IMR-90 (cell line): ENCODE measurements at regions not wholly inside any gene's neighbourhood (a gene's known extent, or its start where the extent isn't known, plus 50 kb on each side); places are given as distances from the start of the nearest gene placed in this dataset. TPM values are rescaled to one million over a fixed set of nuclear protein-coding genes. Genes with fewer than 3 reads are reported as not detected.

Experiments
- ATAC-seq: fragments of 200-7000 bp; cut with Tn5 transposase; 2 replicates; pipeline ENCODE4 v1.9.1; 2020; ENCODE audit warnings: low read depth, mild to moderate bottlenecking, moderate library complexity
- BruUV-seq: library from RNA; stranded (reverse); fragments of 400-500 nt; replicated peaks from 2 replicates; lab custom pipeline; 2021; lab: Mats Ljungman, UMichigan
- CTCF ChIA-PET: fragments of 300-600 bp; formaldehyde crosslinking; extraction: SDS; loops from one replicate; lab custom pipeline; 2021; ENCODE audit warnings: antibody characterized with exemption; lab: Yijun Ruan, JAX
- POLR2A ChIA-PET: fragments of 300-600 bp; sonication (Branson Sonifier 250); formaldehyde crosslinking; loops from one replicate; lab custom pipeline; 2022; ENCODE audit warnings: antibody characterized with exemption; ENCODE audit not compliant: unreplicated experiment; lab: Charles Lee
- DNase-seq: peaks from one replicate; pipeline ENCODE4 v3.0.0; 2013
- H2AFZ ChIP-seq: replicated peaks from 2 replicates; pipeline ENCODE3; 2013; ENCODE audit warnings: low read length, mild to moderate bottlenecking; ENCODE audit not compliant: poor library complexity
- H2AK5ac ChIP-seq: 2 replicates; pipeline ENCODE4 v1.6.1; 2013; ENCODE audit warnings: low read depth, low read length, inconsistent platforms
- H2AK9ac ChIP-seq: replicated peaks from 2 replicates; pipeline ENCODE3; 2013; ENCODE audit warnings: mild to moderate bottlenecking, low read depth, low read length, moderate library complexity; ENCODE audit not compliant: poor library complexity
- H2BK120ac ChIP-seq: 2 replicates; pipeline ENCODE4 v1.6.1; 2013; ENCODE audit warnings: low read depth, low read length, inconsistent platforms
- H2BK15ac ChIP-seq: 3 replicates; pipeline ENCODE4 v1.6.1; 2013; ENCODE audit warnings: low read depth, low read length, inconsistent platforms
- H2BK20ac ChIP-seq: 2 replicates; pipeline ENCODE4 v1.6.1; 2013; ENCODE audit warnings: low read depth, mild to moderate bottlenecking, inconsistent platforms, low read length, moderate library complexity
- H2BK5ac ChIP-seq: 2 replicates; pipeline ENCODE4 v1.6.1; 2013; ENCODE audit warnings: mild to moderate bottlenecking, low read depth, low read length, inconsistent platforms; ENCODE audit not compliant: poor library complexity, severe bottlenecking
- H3K14ac ChIP-seq: replicated peaks from 2 replicates; pipeline ENCODE4 v1.6.1; 2013; ENCODE audit warnings: low read depth, low read length, inconsistent platforms
- H3K18ac ChIP-seq: 2 replicates; pipeline ENCODE4 v1.6.1; 2013; ENCODE audit warnings: low read depth, low read length, control low read depth
- H3K23ac ChIP-seq: 2 replicates; pipeline ENCODE4 v1.6.1; 2013; ENCODE audit warnings: low read depth, low read length, inconsistent platforms
- H3K27ac ChIP-seq: 2 replicates; pipeline ENCODE4 v1.5.1; 2013; ENCODE audit warnings: mild to moderate bottlenecking, control low read depth, low read length; ENCODE audit not compliant: insufficient read depth
- H3K27me3 ChIP-seq: 2 replicates; pipeline ENCODE4 v1.6.1; 2013; ENCODE audit warnings: low read length; ENCODE audit not compliant: control insufficient read depth, insufficient read depth
- H3K36me3 ChIP-seq: 2 replicates; pipeline ENCODE4 v1.6.1; 2013; ENCODE audit warnings: low read length, mixed read lengths; ENCODE audit not compliant: control insufficient read depth, insufficient read depth
- H3K4ac ChIP-seq: 2 replicates; pipeline ENCODE4 v1.6.1; 2013; ENCODE audit warnings: low read depth, low read length, inconsistent platforms
- H3K4me1 ChIP-seq: 2 replicates; pipeline ENCODE4 v1.6.1; 2013; ENCODE audit warnings: low read length, mixed read lengths; ENCODE audit not compliant: control insufficient read depth, insufficient read depth
- H3K4me2 ChIP-seq: 2 replicates; pipeline ENCODE4 v1.6.1; 2013; ENCODE audit warnings: low read depth, mild to moderate bottlenecking, control low read depth, low read length, moderate library complexity
- H3K4me3 ChIP-seq: 2 replicates; pipeline ENCODE4 v1.5.1; 2013; ENCODE audit warnings: low read depth, mild to moderate bottlenecking, control low read depth, low read length, moderate library complexity; ENCODE audit not compliant: insufficient read depth
- H3K56ac ChIP-seq: 2 replicates; pipeline ENCODE4 v1.6.1; 2013; ENCODE audit warnings: low read length, inconsistent platforms; ENCODE audit not compliant: insufficient read depth; ENCODE audit errors: extremely low read depth
- H3K79me1 ChIP-seq, 2 experiments: 2 replicates each; pipeline ENCODE4 v1.6.1; 2013; ENCODE audit warnings: low read length in 2 of 2, inconsistent platforms in 1 of 2, low read depth in 1 of 2
- H3K9ac ChIP-seq: 2 replicates; pipeline ENCODE4 v1.6.1; 2013; ENCODE audit warnings: low read depth, low read length, control low read depth
- H3K9me1 ChIP-seq: 2 replicates; pipeline ENCODE4 v1.6.1; 2013; ENCODE audit warnings: low read length, inconsistent platforms; ENCODE audit not compliant: insufficient read depth
- H3K9me3 ChIP-seq: 2 replicates; pipeline ENCODE4 v1.6.1; 2013; ENCODE audit warnings: low read length; ENCODE audit not compliant: control insufficient read depth, insufficient read depth
- H4K20me1 ChIP-seq: 2 replicates; pipeline ENCODE4 v1.6.1; 2013; ENCODE audit warnings: low read length, inconsistent platforms; ENCODE audit not compliant: insufficient read depth
- H4K5ac ChIP-seq: 2 replicates; pipeline ENCODE4 v1.6.1; 2013; ENCODE audit warnings: mild to moderate bottlenecking, low read depth, low read length, control low read depth
- H4K8ac ChIP-seq, 2 experiments: 2 replicates each; pipeline ENCODE4 v1.6.1; 2013; ENCODE audit warnings: low read depth in 2 of 2, low read length in 2 of 2, control low read depth in 1 of 2, inconsistent platforms in 1 of 2
- H4K91ac ChIP-seq: 2 replicates; pipeline ENCODE4 v1.6.1; 2013; ENCODE audit warnings: low read depth, low read length, inconsistent platforms; ENCODE audit not compliant: insufficient read depth
- BHLHE40 ChIP-seq: fragments of 150-350 bp; IDR thresholded peaks from 2 replicates; pipeline ENCODE4 v1.6.1; 2016; ENCODE audit warnings: mild to moderate bottlenecking, low read depth, low read length
- CEBPB ChIP-seq: IDR thresholded peaks from 2 replicates; pipeline ENCODE4 v1.6.1; 2012; ENCODE audit warnings: low read depth, low read length, improper control_type of control experiment
- FOS ChIP-seq: fragments of 150-350 bp; IDR thresholded peaks from 2 replicates; pipeline ENCODE4 v1.6.1; 2016; ENCODE audit warnings: low read depth, low read length
- NFE2L2 ChIP-seq: fragments of 150-350 bp; IDR thresholded peaks from 2 replicates; pipeline ENCODE4 v1.6.1; 2016; ENCODE audit warnings: low read depth, mild to moderate bottlenecking, low read length
- RAD21 ChIP-seq: IDR thresholded peaks from 2 replicates; pipeline ENCODE4 v1.6.1; 2012; ENCODE audit warnings: low read length, improper control_type of control experiment
- RCOR1 ChIP-seq: IDR thresholded peaks from 2 replicates; pipeline ENCODE4 v1.6.1; 2012; ENCODE audit warnings: mild to moderate bottlenecking, low read length, improper control_type of control experiment; ENCODE audit not compliant: insufficient replicate concordance
- RFX5 ChIP-seq: IDR thresholded peaks from 2 replicates; pipeline ENCODE4 v1.8.0; 2012; ENCODE audit warnings: low read depth, mild to moderate bottlenecking, low read length, moderate library complexity
- WGBS, 2 experiments: methylation state at CpG; one replicate each; pipeline versions ENCODE4 v1.1.5 to v1.1.7; 2013; ENCODE audit warnings: missing lambda C conversion rate in 2 of 2; ENCODE audit not compliant: insufficient read length in 1 of 2; ENCODE audit errors: extremely low coverage in 2 of 2; 5-methylcytosine and 5-hydroxymethylcytosine counted together
- dilution Hi-C: fragments of 300-500 bp; cut with HindIII; formaldehyde crosslinking; loops from one replicate; pipeline ENCODE4 v1.14.3; 2018; ENCODE audit warnings: low sequenced_read_pairs; ENCODE audit not compliant: unreplicated experiment
- in situ Hi-C: fragments of 300-500 bp; cut with MboI; formaldehyde crosslinking; loops from 3 replicates; pipeline ENCODE4 v1.14.3; 2019; ENCODE audit warnings: low sequenced_read_pairs, inconsistent platforms, mixed read lengths
- intact Hi-C: fragments of 100-400 bp; cut with micrococcal nuclease; formaldehyde crosslinking; loops from 2 replicates; pipeline ENCODE4 v1.10.0; 2022
- microRNA-seq, 2 experiments: library from miRNA; stranded (forward) in 1 of 2; unstranded in 1 of 2; fragments of 10-50 nt in 1 of 2; fragments of <30 nt in 1 of 2; gene quantifications in 1 of 2; microRNA quantifications in 1 of 2; one replicate each; pipeline versions ENCODE3 to v1.1.0; 2013 to 2020; ENCODE audit not compliant: insufficient read depth in 1 of 2, insufficient read length in 1 of 2, unreplicated experiment in 1 of 2
- small RNA-seq, 5 experiments: library from RNA; depleted of rRNA; stranded (forward); fragments of <200 nt; gene quantifications; one replicate each; pipeline ENCODE3, GENCODE V24; 2012

DNA sequence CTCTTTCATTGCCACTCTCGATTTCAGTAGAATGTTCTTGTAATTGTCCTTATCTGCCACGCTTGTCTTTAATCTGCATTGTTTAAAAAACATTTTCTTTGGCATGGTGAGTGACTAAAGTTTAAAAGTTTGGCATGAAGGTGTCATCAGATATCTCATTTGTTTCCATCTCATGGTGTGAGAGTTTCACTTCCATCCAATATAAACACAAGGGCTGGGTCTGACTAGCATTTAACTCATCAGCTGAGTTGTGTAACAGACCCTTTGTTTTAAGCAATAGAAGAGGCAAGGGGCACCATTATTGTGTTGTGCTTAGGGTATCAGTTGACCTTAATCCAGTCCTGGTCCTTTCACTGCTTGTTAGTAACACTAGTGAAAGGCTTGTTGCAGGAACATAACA is 49.9 kb upstream of the IL12A start:
- intact Hi-C loops = no loop called here

More for the DNA sequence above, 49.9 kb upstream of the IL12A start:
- DNase-seq = peak; percentile 58
- H3K14ac ChIP-seq = 0 out of 2 replicates have a peak overlapping the region, but pooled peaks have one; percentile 17
- no peaks in the 10 kb centered on the region for H4K20me1 ChIP-seq
- H4K5ac ChIP-seq = no peak overlapping the region; the same call in 1 of the 2 replicates
- TF ChIP-seq RFX5 = no peak
- no peak for TF ChIP-seq BHLHE40
- TF ChIP-seq RCOR1 = no peak
- no peak for TF ChIP-seq NFE2L2
- TF ChIP-seq CEBPB = peak; percentile 93
- TF ChIP-seq RAD21 = no peak
- TF ChIP-seq FOS = no peak
- dilution Hi-C loops (no loop called here), in situ Hi-C loops (no loop called here)
- peak overlapping the region; percentile 27; the same call in 1 of the 2 replicates for H3K18ac ChIP-seq
- CTCF ChIA-PET = no interaction called here
- H3K9me1 ChIP-seq = no peaks in the 10 kb centered on the region; the same call in 1 of the 2 replicates
- WGBS, 2 experiments = no CpG with 5 or more reads among the region's 2 CpGs
- no peak overlapping the region for H4K91ac ChIP-seq
- POLR2A ChIA-PET = no interaction called here
- H3K4me2 ChIP-seq = no peak overlapping the region; the same call in 1 of the 2 replicates
- no peak overlapping the region for H2BK5ac ChIP-seq
- H2BK15ac ChIP-seq = peak overlapping the region; percentile 57; the same call in 2 of the 3 replicates
- BruUV-seq = no TSS peak
- H3K27me3 ChIP-seq = no peaks in the 10 kb centered on the region
- no peak overlapping the region for H3K9ac ChIP-seq
- H3K4me1 ChIP-seq = peaks cover 15% of the 10 kb centered on the region
- H2BK120ac ChIP-seq = no peak overlapping the region
- no peaks in the 10 kb centered on the region for H3K79me1 ChIP-seq
- H2AK9ac ChIP-seq = no peak overlapping the region
- H3K4me3 ChIP-seq = no peak overlapping the region
- no peak overlapping the region for H2AFZ ChIP-seq
- H3K27ac ChIP-seq = no peak overlapping the region
- peaks cover 7% of the 10 kb centered on the region for H3K9me3 ChIP-seq
- peak overlapping the region; percentile 31; the same call in 1 of the 2 replicates for H2BK20ac ChIP-seq
- peak overlapping the region in 1 of 2 experiments; percentile 17; a peak in 1 of 4 replicates for H4K8ac ChIP-seq
- ATAC-seq = peak; percentile 28
- no peaks in the 10 kb centered on the region for H3K36me3 ChIP-seq
- H3K56ac ChIP-seq = no peak overlapping the region
- H3K4ac ChIP-seq = peak overlapping the region; percentile 2; the same call in 1 of the 2 replicates
- H3K23ac ChIP-seq = no peak overlapping the region
- no peak overlapping the region for H2AK5ac ChIP-seq

Small RNA genes in the stretch of these regions (microRNA-seq; reads per million reads assigned to microRNA genes)
- gene MIR3919 (ENCODE audit: insufficient read depth in 1 of 2, insufficient read length in 1 of 2, unreplicated experiment in 1 of 2) (0 reads per million in 2 experiments), gene RNU2-31P (ENCODE audit: insufficient read depth, insufficient read length) (not detected)

Small RNA genes in the stretch of these regions (small RNA-seq; reads per million reads assigned to genes)
- gene MIR3919 = 0 reads per million in 5 experiments
- 0 to 0.08 (median 0) reads per million in 5 experiments for gene RNU2-31P
